Lower leg skin (tissue), 3 donors: ENCODE measurements at regions not wholly inside any gene's neighbourhood (a gene's known extent, or its start where the extent isn't known, plus 50 kb on each side); places are given as distances from the start of the nearest gene placed in this dataset.

Source experiments
- POLR2A ChIP-seq, 2 donors: fragments of 450-650 bp; IDR thresholded peaks; one replicate each; pipeline ENCODE4 v1.6.1; 2016 to 2017; ENCODE audit warnings: antibody characterized with exemption in 2 of 2, mild to moderate bottlenecking in 1 of 2, moderate library complexity in 1 of 2
- TF ChIP-seq, protein P1 (sequence below), 3 donors: fragments of 450-650 bp; IDR thresholded peaks; one replicate each; pipeline ENCODE4 v1.5.1; 2016; ENCODE audit warnings: antibody characterized with exemption in 3 of 3, mild to moderate bottlenecking in 3 of 3, moderate library complexity in 2 of 3

DNA sequence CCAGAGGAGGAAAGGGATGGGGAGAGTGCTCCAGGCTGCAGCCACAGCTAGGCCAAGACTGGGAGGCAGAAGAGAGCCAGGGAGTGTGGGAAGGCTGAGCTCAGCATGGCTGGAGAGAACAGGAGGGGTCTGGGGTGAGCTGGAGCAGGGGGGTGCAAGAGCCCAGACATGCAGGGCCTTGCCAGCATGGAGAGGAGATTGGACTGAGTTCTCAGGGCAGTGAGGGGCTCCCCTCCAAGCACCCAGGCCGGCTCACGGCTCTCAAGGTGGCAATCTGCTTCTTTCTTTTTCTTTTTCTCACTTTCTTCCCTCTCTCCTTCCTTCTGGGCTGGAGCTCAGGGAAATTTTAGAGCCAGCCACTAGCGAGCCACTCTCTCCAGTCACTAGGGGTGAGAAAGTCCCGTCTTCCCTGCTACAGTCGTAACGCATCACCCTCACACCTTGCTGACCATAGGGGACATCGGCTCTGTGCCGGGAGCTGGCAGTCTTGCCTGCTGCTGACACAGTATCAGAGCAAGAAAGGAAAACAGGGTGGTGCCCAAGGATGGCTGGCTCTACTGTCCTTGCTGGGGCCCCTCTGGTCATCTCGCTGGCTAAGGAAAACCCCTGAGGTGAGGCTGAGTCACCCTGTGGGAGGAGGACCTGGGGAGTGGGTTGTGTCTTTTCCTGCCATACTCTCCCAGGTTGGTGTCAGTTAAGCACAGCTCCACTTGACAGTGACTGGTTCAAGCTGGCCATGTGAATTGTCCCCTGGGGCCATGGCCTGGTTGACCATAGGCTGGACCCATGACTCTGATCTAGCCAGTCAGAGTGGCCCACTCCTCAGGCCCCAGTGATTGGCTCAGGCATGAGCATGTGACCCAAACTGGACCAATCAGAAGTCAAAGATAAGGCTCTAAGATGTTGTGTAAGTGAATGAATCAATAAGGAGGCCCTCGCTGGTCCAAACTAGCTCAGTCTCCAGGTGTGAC, 135.1 kb upstream of the PMEPA1 start:
- TF ChIP-seq POLR2A (IDR thresholded peaks at IDR 0.05), result no peak
- TF ChIP-seq, protein P1, sequence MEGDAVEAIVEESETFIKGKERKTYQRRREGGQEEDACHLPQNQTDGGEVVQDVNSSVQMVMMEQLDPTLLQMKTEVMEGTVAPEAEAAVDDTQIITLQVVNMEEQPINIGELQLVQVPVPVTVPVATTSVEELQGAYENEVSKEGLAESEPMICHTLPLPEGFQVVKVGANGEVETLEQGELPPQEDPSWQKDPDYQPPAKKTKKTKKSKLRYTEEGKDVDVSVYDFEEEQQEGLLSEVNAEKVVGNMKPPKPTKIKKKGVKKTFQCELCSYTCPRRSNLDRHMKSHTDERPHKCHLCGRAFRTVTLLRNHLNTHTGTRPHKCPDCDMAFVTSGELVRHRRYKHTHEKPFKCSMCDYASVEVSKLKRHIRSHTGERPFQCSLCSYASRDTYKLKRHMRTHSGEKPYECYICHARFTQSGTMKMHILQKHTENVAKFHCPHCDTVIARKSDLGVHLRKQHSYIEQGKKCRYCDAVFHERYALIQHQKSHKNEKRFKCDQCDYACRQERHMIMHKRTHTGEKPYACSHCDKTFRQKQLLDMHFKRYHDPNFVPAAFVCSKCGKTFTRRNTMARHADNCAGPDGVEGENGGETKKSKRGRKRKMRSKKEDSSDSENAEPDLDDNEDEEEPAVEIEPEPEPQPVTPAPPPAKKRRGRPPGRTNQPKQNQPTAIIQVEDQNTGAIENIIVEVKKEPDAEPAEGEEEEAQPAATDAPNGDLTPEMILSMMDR (IDR thresholded peaks at IDR 0.05), result no peak
